HG03469 (cell line): ENCODE measurements at regions not wholly inside any gene's neighbourhood (a gene's known extent, or its start where the extent isn't known, plus 50 kb on each side); places are given as distances from the start of the nearest gene placed in this dataset.

Source experiments
- ATAC-seq: cut with Tn5 transposase; IDR thresholded peaks from one replicate; pipeline ENCODE4 v1.9.1; 2021; ENCODE audit warnings: mild to moderate bottlenecking, moderate library complexity, moderate number of reproducible peaks; ENCODE audit not compliant: unreplicated experiment

GRCh38 chr13:39856714-39857113, 201.3 kb downstream of the COG6 start:
- no peak for ATAC-seq

GRCh38 chr13:39858794-39859193, 203.3 kb downstream of the COG6 start:
- no peak for ATAC-seq

GRCh38 chr13:39859898-39860297, 204.4 kb downstream of the COG6 start:
- no peak for ATAC-seq

GRCh38 chr13:39862900-39863299, 207.4 kb downstream of the COG6 start:
- no peak for ATAC-seq

DNA sequence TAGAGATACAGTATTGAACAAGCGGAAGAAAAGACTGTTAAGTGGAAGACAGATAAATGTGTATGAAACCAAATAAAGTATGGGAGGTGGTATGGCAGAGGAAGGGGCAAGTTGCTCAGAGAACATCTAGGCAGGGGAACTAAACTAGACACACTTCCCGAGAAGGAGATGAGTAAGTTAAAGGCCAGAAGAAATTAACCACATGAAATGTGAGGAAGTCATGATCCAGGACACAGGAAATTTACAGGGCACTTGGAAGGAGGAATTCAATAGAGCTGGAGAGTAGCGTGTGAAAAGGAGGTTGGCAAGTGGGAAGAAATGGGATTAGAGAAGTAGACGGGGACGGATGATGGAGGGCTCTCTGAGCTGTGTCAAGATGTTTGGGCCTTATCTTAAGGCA, 208.8 kb downstream of the COG6 start:
- no peak for ATAC-seq

DNA sequence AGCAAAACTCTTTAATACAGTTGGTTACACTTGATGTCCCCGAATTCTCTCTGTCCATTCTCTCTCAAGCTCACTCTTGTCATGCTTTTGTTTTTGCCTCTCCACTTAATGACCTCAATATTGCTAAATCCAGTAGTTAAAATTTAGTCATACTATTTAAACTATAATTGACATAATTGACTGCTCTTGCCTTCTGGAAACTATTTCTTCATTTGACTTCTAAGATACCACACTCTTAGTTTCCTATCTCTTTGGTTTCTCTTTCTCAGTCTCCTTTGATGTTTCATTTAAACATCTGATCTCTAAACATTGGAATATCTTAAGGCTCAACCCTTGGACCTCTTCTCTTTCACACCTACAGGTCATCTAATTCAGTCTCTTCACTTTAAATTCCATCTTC, 211.3 kb downstream of the COG6 start:
- no peak for ATAC-seq

- ATAC-seq: no peak
Observed at GRCh38 chr13:39867807-39868206, 212.3 kb downstream of the COG6 start.

DNA sequence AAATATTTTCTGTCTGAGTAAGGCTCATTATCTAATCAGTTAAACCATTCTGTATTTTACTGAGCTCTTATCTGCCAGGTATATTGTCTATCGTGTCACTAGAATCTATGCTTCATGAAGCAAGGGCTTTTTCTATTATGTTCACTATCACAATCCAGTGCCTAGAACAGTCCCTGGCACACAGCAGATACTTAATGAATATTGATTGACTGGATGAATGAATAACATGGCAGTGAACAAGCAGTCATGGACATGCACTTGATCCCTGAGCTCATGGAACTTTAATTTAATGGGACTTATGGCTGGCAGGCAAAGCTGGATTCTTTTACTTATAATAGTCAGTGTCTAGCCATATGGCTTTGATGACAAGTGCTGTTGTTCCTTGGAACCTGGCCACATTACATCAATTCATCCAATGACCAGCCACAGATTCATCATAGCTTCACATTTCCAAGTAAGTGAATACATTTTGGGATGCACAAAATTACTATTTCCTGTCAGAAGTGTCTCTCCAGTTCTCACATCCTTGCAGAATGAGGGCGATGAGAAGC, 214.8 kb downstream of the COG6 start:
- ATAC-seq: no peak

DNA sequence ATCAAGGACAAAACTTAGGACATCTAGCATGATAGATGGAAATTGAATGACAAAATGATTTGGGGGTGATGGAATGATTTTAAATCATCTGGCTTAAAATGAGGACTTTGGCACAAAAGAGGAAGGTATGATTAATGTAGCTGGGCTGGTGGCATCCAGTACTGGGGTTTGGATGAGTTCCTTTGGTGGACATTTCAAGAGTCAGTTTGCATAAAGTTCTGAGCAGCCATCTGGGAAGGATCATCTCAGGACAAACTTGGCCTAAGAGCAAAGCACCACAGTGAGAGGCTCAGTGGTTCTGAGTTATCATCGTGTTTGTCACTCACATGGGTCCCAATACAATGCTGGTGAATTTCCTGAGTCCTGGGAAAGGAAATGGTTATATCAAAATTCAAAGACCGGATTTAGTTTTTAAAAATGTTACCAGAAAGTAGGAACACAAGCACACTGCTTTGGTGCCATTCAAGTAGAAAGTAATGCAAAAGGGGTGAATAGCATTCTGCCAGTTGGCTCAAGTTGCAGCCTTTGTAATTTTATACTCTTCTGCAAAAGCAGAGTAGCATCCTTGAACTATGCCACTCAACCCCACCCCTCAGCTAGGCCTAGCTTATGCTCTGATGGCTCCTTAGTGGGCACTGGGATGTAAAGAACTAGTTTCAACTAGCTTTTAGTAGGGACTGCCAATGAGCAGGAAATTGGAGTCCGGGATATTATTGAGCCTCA, 219.0 kb downstream of the COG6 start:
- ATAC-seq: no peak

DNA sequence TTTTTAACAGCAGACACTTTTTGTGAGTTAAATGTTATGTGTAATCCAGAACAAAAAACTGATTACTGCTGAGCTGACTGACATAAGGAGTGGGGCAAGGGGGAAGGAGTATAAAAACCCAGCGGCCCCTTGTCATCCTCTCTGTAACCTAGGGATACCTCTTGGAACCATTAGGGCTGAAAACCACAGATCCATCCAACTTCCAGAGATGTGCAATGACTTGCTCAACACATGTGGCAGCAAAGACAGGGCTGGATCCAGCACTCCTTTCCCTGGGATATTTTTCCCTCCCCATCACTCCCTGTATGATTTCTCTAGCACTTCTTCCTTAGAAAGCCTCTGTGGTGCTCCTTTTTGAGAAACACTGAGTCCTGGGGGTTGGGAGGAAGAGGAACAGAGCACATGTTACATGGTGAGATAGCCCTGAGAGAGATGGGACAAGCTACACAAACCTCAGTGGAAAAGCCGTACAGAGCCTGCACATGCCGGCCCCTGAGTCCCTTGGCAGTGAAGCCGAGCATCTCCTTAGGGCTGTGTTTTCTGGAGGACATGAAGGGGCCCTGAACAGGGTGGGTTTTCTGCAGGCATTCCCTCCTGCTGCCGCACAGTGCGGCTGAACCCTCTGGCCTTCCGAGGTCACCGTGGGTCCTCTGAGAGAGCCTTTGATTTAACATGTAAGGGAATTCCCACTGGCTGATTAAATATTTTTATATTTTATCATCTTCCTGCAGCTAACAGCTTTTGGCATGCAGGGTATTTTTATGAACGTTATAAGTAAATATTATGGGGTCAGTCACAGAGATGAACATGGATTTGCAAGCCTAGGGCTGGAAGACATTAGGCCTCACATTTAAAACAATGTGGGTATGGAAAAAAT, 219.9 kb downstream of the COG6 start:
- ATAC-seq: no peak

- no peak for ATAC-seq
Observed at GRCh38 chr13:39876258-39876657, 220.8 kb downstream of the COG6 start.

GRCh38 chr13:39877134-39877533, 221.7 kb downstream of the COG6 start:
- no peak for ATAC-seq

GRCh38 chr13:39879286-39880035, 224.0 kb downstream of the COG6 start:
- no peak for ATAC-seq

DNA sequence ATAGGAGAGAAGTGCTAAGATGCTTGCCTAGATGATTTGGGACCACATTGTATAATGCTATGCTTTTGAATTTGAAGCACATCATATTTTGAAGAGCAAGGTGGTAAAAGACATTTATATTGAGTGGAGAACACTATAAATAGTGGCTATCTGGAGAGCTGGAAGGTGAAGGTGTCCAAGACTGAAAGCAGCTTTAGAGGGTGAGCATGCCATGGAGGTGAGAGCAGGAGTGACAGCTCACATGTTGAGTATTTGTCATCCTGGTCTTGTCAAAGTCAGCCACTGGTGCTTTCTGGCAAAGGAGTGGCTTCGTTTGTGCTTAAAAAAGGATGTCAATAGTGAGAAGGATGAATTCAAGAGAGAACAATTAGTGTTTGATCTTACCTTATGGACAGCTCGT, 225.9 kb downstream of the COG6 start:
- no peak for ATAC-seq

- no peak for ATAC-seq
Observed at GRCh38 chr13:39881887-39882286, 226.4 kb downstream of the COG6 start.

DNA sequence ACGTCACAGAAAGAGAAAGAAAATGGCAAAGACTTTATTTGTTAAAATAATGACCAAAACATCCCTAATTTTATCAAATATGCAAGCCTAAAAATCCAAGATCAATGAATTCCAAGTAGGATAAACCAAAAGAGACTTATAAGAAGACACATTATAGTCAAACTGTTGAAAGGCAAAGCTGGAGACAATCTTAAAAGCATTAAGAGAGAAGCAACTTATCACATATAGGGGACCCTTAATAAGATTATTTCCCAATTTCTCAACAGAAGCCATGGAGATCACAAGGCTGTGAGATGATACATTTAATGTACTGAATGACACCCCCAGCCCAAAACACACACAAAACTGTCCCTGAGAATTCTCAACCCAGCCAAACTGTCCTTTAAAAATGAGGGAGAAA, 228.7 kb downstream of the COG6 start:
- no peak for ATAC-seq

DNA sequence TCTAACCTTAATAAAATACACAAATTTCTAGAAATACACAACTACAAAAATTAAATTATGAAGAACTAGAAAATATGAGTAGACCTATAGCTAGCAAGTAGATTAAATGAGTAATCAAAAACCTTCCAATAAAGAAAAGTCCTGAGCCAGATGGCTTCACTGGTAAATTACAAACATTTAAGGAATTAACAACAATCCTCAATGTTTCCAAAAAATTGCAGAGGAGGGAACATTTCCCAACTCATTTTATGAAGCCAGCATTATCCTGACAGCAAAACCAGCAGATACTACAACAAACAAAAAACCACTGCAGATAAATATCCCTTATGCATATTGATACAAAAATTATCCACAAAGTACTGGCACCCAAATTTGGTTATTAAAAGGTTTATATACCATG, 230.9 kb downstream of the COG6 start:
- ATAC-seq: no peak

DNA sequence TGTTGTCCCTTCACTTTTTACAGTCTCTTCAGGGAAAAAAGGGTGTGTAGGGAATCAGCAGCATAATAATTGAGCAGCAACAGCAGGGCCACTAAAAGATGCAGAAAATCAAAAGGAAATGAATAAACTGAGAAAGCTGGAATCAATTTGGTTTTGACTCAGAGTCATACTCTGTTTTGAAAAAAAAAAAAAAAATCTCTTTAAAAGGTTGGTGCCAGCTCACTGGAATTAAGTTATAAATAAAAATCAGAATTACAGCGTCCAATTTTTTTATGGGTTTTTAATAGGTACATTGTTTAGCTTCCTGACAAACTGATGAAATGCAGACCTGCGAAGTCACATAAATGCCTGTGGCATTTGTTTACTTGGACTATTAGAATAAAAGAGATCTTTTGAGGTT, 231.9 kb downstream of the COG6 start:
- ATAC-seq: no peak

DNA sequence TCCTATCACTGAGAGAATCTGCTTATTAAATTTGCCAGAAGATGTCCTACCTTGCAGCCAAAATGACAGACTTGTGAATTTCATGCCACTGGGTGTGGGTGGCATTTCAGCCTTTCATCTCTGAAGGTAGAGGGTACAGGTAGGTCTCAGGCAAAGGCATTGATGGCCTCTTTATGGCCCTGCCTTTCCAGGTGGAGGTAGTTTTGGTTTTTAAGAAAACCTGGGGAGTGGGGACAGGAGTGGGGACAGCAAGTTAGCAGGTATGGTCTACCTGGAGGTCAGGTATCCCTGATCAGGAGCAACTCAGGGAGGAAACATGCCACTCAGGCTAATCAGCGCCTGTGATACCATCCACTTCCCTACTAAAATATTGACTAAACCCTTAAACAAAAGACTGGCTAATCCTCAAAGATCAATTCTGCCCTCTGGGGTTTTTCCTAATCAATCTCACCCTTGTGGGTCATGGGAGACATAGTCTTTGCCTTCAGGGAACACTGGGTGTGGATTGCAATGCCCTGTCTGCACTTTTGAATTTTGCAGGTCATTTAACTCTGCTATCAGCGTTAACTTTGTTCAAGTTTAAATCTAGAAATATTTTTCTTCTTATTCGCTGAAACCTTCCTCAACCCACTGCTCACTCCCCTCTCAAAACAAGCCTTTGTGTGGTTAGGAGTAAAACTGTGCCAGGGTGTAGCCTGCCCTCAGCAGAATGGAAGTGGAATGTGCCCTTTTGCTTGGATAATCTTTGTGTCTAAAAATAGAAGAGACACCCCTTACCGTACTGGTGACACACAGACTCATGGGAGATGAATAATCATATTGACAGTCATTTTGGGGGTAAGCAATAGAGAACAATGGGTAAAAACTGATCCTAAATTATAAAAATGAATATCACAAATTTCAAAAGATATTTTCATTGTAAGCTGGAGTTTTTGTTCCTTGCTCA, 233.7 kb downstream of the COG6 start:
- no peak for ATAC-seq

GRCh38 chr13:39890537-39890936, 235.1 kb downstream of the COG6 start:
- no peak for ATAC-seq
